ENCODE measurements at regions not wholly inside any gene's neighbourhood (a gene's known extent, or its start where the extent isn't known, plus 50 kb on each side); places are given as distances from the start of the nearest gene placed in this dataset.

GRCh38 chr15:38879909-38880471 is 315.4 kb upstream of the RASGRP1 start:
- Histone ChIP-seq H3K79me2 (ENCODE audit: control insufficient read depth, low read length) (no peaks in the 10 kb centered on the region), H3K4me2 (ENCODE audit: low read length) (no peak overlapping the region), H3K27ac (ENCODE audit: low read depth, low read length) (no peak overlapping the region), H3K36me3 (ENCODE audit: control insufficient read depth, low read length) (no peaks in the 10 kb centered on the region), H3K9me3 (ENCODE audit: control insufficient read depth, insufficient read depth, low read length) (no peaks in the 10 kb centered on the region), H3K9me2 (replicated peaks; ENCODE audit: control insufficient read depth, low read length) (no peaks in the 10 kb centered on the region), H3K4me1 (ENCODE audit: control insufficient read depth, low read length) (no peaks in the 10 kb centered on the region), H3K27me3 (ENCODE audit: control insufficient read depth, low read length) (no peaks in the 10 kb centered on the region), H4K20me1 (ENCODE audit: control insufficient read depth, insufficient read depth, low read depth, low read length) (no peaks in the 10 kb centered on the region), H3F3A (ENCODE audit: control insufficient read depth, insufficient read depth) (no peaks in the 10 kb centered on the region), H3K4me3 (ENCODE audit: low read length) (no peak overlapping the region)
- TF ChIP-seq, protein P1, sequence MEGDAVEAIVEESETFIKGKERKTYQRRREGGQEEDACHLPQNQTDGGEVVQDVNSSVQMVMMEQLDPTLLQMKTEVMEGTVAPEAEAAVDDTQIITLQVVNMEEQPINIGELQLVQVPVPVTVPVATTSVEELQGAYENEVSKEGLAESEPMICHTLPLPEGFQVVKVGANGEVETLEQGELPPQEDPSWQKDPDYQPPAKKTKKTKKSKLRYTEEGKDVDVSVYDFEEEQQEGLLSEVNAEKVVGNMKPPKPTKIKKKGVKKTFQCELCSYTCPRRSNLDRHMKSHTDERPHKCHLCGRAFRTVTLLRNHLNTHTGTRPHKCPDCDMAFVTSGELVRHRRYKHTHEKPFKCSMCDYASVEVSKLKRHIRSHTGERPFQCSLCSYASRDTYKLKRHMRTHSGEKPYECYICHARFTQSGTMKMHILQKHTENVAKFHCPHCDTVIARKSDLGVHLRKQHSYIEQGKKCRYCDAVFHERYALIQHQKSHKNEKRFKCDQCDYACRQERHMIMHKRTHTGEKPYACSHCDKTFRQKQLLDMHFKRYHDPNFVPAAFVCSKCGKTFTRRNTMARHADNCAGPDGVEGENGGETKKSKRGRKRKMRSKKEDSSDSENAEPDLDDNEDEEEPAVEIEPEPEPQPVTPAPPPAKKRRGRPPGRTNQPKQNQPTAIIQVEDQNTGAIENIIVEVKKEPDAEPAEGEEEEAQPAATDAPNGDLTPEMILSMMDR (IDR thresholded peaks at IDR 0.05; ENCODE audit: low read depth, low read length, poor library complexity, severe bottlenecking), result no peak
- TF ChIP-seq EZH2phosphoT487 (IDR thresholded peaks at IDR 0.05; ENCODE audit: borderline replicate concordance, low read length), result no peak

GRCh38 chr15:38882221-38882620 is 317.6 kb upstream of the RASGRP1 start:
- Histone ChIP-seq H4K20me1 (ENCODE audit: control insufficient read depth, insufficient read depth, low read depth, low read length) (no peaks in the 10 kb centered on the region), H3K4me1 (ENCODE audit: control insufficient read depth, low read length) (no peaks in the 10 kb centered on the region), H3K36me3 (ENCODE audit: control insufficient read depth, low read length) (no peaks in the 10 kb centered on the region), H3K27ac (ENCODE audit: low read depth, low read length) (no peak overlapping the region), H3K4me3 (ENCODE audit: low read length) (no peak overlapping the region), H3F3A (ENCODE audit: control insufficient read depth, insufficient read depth) (no peaks in the 10 kb centered on the region), H3K4me2 (ENCODE audit: low read length) (no peak overlapping the region), H3K79me2 (ENCODE audit: control insufficient read depth, low read length) (no peaks in the 10 kb centered on the region), H3K9me3 (ENCODE audit: control insufficient read depth, insufficient read depth, low read length) (no peaks in the 10 kb centered on the region), H3K27me3 (ENCODE audit: control insufficient read depth, low read length) (no peaks in the 10 kb centered on the region), H3K9me2 (replicated peaks; ENCODE audit: control insufficient read depth, low read length) (no peaks in the 10 kb centered on the region)
- TF ChIP-seq, protein P1 (IDR thresholded peaks at IDR 0.05; ENCODE audit: low read depth, low read length, poor library complexity, severe bottlenecking), result no peak
- TF ChIP-seq EZH2phosphoT487 (IDR thresholded peaks at IDR 0.05; ENCODE audit: borderline replicate concordance, low read length), result no peak

GRCh38 chr15:38883987-38884386 is 319.4 kb upstream of the RASGRP1 start:
- Histone ChIP-seq H4K20me1 (ENCODE audit: control insufficient read depth, insufficient read depth, low read depth, low read length) (no peaks in the 10 kb centered on the region), H3K27me3 (ENCODE audit: control insufficient read depth, low read length) (no peaks in the 10 kb centered on the region), H3F3A (ENCODE audit: control insufficient read depth, insufficient read depth) (no peaks in the 10 kb centered on the region), H3K27ac (ENCODE audit: low read depth, low read length) (no peak overlapping the region), H3K79me2 (ENCODE audit: control insufficient read depth, low read length) (no peaks in the 10 kb centered on the region), H3K4me2 (ENCODE audit: low read length) (no peak overlapping the region), H3K36me3 (ENCODE audit: control insufficient read depth, low read length) (no peaks in the 10 kb centered on the region), H3K9me2 (replicated peaks; ENCODE audit: control insufficient read depth, low read length) (no peaks in the 10 kb centered on the region), H3K9me3 (ENCODE audit: control insufficient read depth, insufficient read depth, low read length) (no peaks in the 10 kb centered on the region), H3K4me3 (ENCODE audit: low read length) (no peak overlapping the region), H3K4me1 (ENCODE audit: control insufficient read depth, low read length) (no peaks in the 10 kb centered on the region)
- TF ChIP-seq EZH2phosphoT487 (IDR thresholded peaks at IDR 0.05; ENCODE audit: borderline replicate concordance, low read length), result no peak
- TF ChIP-seq, protein P1 (IDR thresholded peaks at IDR 0.05; ENCODE audit: low read depth, low read length, poor library complexity, severe bottlenecking), result no peak
